ENCODE measurements at regions not wholly inside any gene's neighbourhood (a gene's known extent, or its start where the extent isn't known, plus 50 kb on each side); places are given as distances from the start of the nearest gene placed in this dataset.

DNA sequence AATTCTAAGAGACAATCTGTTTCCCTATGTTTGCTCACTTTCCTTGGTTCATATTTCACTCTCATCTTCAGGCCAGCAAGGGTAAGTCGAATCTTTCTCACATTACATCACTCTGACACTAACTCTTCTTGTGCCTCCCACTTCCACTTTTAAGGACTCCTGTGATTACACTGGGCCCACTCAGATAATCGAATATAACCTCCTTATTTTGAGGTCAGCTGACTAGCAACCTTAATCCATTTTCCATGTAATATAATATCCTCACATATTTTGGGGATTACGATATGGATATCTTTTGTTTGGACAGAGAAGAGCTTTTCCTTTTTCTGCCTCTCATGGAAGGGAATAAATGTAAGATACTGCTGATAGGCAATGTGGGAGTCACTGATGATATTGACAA is 2015.7 kb upstream of the LRRTM1 start:
- no peak overlapping the region for H3K4me3 ChIP-seq (ENCODE audit: low read depth, low read length)
- DNase-seq (ENCODE audit: low read depth, low spot score) = no peak
- in situ Hi-C loops (cut with HindIII; ENCODE audit: low sequenced_read_pairs) = no loop called here
- TF ChIP-seq, protein P1, sequence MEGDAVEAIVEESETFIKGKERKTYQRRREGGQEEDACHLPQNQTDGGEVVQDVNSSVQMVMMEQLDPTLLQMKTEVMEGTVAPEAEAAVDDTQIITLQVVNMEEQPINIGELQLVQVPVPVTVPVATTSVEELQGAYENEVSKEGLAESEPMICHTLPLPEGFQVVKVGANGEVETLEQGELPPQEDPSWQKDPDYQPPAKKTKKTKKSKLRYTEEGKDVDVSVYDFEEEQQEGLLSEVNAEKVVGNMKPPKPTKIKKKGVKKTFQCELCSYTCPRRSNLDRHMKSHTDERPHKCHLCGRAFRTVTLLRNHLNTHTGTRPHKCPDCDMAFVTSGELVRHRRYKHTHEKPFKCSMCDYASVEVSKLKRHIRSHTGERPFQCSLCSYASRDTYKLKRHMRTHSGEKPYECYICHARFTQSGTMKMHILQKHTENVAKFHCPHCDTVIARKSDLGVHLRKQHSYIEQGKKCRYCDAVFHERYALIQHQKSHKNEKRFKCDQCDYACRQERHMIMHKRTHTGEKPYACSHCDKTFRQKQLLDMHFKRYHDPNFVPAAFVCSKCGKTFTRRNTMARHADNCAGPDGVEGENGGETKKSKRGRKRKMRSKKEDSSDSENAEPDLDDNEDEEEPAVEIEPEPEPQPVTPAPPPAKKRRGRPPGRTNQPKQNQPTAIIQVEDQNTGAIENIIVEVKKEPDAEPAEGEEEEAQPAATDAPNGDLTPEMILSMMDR (IDR thresholded peaks at IDR 0.05; ENCODE audit: low read depth, low read length) = no peak

DNA sequence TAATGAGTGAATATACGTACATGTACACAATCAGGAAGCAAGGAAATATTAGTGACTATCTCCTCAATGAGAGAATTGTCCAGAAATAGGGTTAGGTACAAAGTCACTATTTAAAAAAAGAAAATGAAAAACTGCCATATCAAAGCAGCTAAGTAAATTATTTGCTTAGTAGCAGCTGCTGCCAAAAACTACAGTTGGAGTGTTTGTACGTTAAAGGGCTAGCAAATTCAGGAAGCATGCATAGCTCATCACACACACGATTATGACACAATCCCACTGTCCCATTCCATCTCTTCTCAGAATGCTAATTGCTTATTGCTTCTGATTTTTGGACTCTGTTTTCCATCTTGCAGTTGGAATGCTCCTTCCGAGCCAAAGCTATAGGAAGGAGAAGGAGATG is 2012.5 kb upstream of the LRRTM1 start:
- in situ Hi-C loops (cut with HindIII; ENCODE audit: low sequenced_read_pairs) = no loop called here
- TF ChIP-seq, protein P1 (IDR thresholded peaks at IDR 0.05; ENCODE audit: low read depth, low read length) = no peak
- no peak for DNase-seq (ENCODE audit: low read depth, low spot score)
- no peak overlapping the region for H3K4me3 ChIP-seq (ENCODE audit: low read depth, low read length)

DNA sequence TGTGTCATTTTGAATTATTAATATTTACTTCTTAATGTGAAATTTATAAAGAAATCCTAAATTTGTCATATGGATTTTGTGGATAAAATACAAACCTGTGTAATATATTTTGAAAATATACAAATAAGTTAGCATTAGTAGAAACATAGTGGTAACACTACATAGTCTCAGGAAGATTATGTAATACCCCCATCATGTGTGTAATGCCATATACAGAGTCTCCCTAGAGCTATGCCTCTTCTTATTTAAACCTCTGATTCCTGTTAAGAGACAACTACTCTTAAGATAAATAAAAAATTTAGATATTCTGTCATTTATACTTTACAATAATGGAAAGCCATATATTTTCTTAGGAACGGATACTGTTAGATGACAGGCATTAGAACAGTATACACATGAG is 2012.0 kb upstream of the LRRTM1 start:
- in situ Hi-C loops (cut with HindIII; ENCODE audit: low sequenced_read_pairs) = no loop called here
- no peak overlapping the region for H3K4me3 ChIP-seq (ENCODE audit: low read depth, low read length)
- TF ChIP-seq, protein P1 (IDR thresholded peaks at IDR 0.05; ENCODE audit: low read depth, low read length) = no peak
- DNase-seq (ENCODE audit: low read depth, low spot score) = no peak

DNA sequence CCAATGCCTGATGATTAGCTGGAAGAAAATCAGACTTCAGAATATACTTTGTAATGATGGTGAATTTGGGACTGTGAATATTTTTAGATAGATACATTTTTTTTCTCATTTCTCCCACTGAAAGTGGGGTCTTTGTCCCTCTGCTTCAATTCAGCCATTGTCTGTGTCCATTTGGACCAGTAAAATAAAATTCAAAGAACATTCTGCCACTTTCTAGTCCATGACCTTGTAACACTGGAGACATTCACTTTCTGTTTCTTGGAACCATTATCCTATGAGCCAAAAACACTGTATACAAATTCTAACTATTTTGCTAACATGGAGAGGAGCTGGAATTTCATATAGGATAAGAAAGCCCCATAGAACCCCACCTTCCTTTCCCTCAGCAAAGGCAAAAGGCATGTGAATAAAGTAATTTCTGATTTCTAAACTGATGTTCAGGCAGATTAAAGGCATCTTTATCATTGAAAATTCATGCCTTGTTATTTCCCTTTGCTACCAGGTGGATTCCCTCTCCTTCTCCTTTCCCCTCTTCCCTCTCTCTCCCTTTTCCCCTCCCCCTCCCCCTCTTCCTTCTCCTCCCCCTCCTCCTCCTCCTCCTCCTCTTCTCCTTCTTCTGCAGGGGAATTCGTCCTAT is 2010.4 kb upstream of the LRRTM1 start:
- in situ Hi-C loops (cut with HindIII; ENCODE audit: low sequenced_read_pairs) = no loop called here
- TF ChIP-seq, protein P1 (IDR thresholded peaks at IDR 0.05; ENCODE audit: low read depth, low read length) = no peak
- H3K4me3 ChIP-seq (ENCODE audit: low read depth, low read length) = no peak overlapping the region

DNA sequence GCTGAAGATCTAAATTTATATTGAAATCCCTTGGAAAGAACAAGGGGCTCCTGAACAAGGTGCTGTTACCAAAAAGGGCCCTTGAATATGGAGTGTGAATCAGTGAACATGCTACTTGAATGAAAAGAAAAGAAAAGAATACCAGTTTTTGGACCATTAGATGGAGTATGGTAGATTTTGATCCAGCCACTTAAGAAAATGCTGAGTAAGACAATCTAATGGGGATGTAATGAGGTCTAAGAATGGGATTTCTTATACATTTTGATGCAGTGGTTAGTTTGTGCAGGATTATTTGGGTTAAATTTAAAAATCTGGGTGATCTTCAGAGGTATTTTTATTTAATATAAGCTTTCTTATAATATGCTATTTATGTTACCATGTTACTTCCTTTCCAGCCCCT is 2003.0 kb upstream of the LRRTM1 start:
- TF ChIP-seq, protein P1 (IDR thresholded peaks at IDR 0.05; ENCODE audit: low read depth, low read length) = no peak
- in situ Hi-C loops (cut with HindIII; ENCODE audit: low sequenced_read_pairs) = no loop called here
- DNase-seq (ENCODE audit: low read depth, low spot score) = no peak
- no peak overlapping the region for H3K4me3 ChIP-seq (ENCODE audit: low read depth, low read length)

More for the DNA sequence above, 2010.4 kb upstream of the LRRTM1 start:
- DNase-seq (ENCODE audit: low read depth, low spot score) = no peak

DNA sequence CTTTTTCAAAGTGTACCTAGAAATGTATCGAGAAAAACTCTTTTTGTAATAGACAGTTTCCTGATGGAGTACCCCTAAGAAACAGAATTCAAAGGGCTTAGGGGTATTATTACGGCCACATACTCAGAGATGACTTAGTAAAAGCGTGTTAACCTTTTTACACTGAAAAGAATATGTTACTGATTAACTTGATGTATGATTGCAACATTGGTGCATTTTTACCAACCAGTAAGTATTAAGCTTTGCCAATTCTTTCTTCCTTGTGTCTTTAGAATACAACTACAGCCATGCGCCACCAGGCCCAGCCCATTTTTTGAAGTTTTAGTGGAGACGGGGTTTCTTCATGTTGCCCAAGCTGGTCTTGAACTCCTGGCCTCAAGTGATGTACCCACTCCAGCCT is 1997.0 kb upstream of the LRRTM1 start:
- no peak overlapping the region for H3K4me3 ChIP-seq (ENCODE audit: low read depth, low read length)
- DNase-seq (ENCODE audit: low read depth, low spot score) = no peak
- in situ Hi-C loops (cut with HindIII; ENCODE audit: low sequenced_read_pairs) = no loop called here
- TF ChIP-seq, protein P1 (IDR thresholded peaks at IDR 0.05; ENCODE audit: low read depth, low read length) = no peak

Measured in astrocyte of the spinal cord (primary cell).